WERI-Rb-1 (cell line): ENCODE measurements at regions not wholly inside any gene's neighbourhood (a gene's known extent, or its start where the extent isn't known, plus 50 kb on each side); places are given as distances from the start of the nearest gene placed in this dataset.

Experiments
- DNase-seq: peaks from one replicate; pipeline ENCODE4 v3.0.0-alpha.2; 2020
- H3K27ac ChIP-seq: fragments of 250-450 bp; sonication (Bioruptor Pico); 2 replicates; pipeline ENCODE4 v1.5.1; 2020; ENCODE audit warnings: mild to moderate bottlenecking, moderate library complexity
- H3K27me3 ChIP-seq: fragments of 250-450 bp; sonication (Bioruptor Pico); 2 replicates; pipeline ENCODE4 v1.5.1; 2021; ENCODE audit warnings: mild to moderate bottlenecking, low read depth, moderate library complexity; ENCODE audit not compliant: insufficient read depth, severe bottlenecking
- H3K36me3 ChIP-seq: fragments of 250-450 bp; sonication (Bioruptor Pico); 2 replicates; pipeline ENCODE4 v1.5.1; 2020; ENCODE audit warnings: mild to moderate bottlenecking, moderate library complexity
- H3K4me3 ChIP-seq: 2 replicates; pipeline ENCODE4 v1.5.1; 2011; ENCODE audit warnings: low read depth, mild to moderate bottlenecking, control low read depth, low read length
- H3K9me3 ChIP-seq: fragments of 250-450 bp; sonication (Bioruptor Pico); 2 replicates; pipeline ENCODE4 v1.5.1; 2021; ENCODE audit warnings: mild to moderate bottlenecking, moderate library complexity; ENCODE audit not compliant: severe bottlenecking
- TF ChIP-seq, protein P1 (sequence below): IDR thresholded peaks from 2 replicates; pipeline ENCODE4 v1.5.1; 2011; ENCODE audit warnings: low read depth, mild to moderate bottlenecking, control low read depth, inconsistent platforms, low read length

DNA sequence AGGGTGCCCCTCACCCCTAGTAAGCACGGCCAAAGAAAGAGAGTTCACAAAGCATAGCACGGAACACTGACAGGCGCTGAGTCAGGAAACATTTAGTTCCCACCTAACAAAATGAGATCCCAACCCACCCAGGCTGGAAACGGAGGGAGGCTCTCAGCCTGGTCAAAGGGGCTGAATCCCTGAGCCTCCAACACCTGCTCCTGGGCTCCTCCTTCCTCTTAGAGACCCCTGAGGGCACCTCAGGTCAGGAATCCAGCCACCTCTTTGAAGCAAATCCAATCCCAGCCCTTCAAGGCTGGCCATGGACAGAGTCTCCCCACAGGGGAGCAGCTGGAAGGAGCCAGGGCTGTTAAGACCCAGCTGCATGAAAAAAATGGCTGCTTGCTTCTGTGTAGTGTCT is 154.4 kb upstream of the HES1 start:
- no peak overlapping the region for H3K4me3 ChIP-seq
- H3K27me3 ChIP-seq: no peaks in the 10 kb centered on the region
- H3K36me3 ChIP-seq: no peaks in the 10 kb centered on the region
- H3K27ac ChIP-seq: no peak overlapping the region
- no peaks in the 10 kb centered on the region for H3K9me3 ChIP-seq
- TF ChIP-seq, protein P1, sequence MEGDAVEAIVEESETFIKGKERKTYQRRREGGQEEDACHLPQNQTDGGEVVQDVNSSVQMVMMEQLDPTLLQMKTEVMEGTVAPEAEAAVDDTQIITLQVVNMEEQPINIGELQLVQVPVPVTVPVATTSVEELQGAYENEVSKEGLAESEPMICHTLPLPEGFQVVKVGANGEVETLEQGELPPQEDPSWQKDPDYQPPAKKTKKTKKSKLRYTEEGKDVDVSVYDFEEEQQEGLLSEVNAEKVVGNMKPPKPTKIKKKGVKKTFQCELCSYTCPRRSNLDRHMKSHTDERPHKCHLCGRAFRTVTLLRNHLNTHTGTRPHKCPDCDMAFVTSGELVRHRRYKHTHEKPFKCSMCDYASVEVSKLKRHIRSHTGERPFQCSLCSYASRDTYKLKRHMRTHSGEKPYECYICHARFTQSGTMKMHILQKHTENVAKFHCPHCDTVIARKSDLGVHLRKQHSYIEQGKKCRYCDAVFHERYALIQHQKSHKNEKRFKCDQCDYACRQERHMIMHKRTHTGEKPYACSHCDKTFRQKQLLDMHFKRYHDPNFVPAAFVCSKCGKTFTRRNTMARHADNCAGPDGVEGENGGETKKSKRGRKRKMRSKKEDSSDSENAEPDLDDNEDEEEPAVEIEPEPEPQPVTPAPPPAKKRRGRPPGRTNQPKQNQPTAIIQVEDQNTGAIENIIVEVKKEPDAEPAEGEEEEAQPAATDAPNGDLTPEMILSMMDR: no peak
- no peak for DNase-seq

DNA sequence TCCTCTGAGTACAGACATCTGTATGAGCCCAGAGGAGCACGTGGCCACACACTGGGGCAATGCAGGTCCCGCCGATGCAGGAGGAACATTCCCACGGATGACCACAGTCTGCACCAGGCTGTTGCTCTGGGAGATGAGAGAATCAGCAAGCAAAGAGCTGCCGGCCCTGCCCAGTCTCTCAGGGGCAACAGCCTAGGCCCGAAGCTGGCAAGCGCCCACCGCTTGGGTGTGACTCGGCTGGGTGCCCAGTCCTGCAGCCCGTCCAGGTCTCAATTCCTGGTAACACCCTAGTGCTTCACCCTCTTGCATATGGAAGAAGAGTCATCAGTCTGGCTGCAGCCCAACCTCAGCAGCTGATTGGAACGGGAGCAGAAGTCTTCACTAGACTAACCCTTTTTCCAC is 153.7 kb upstream of the HES1 start:
- H3K4me3 ChIP-seq: no peak overlapping the region
- TF ChIP-seq, protein P1: no peak
- H3K27ac ChIP-seq: no peak overlapping the region
- no peaks in the 10 kb centered on the region for H3K9me3 ChIP-seq
- DNase-seq: no peak
- no peaks in the 10 kb centered on the region for H3K27me3 ChIP-seq
- no peaks in the 10 kb centered on the region for H3K36me3 ChIP-seq

GRCh38 chr3:193983846-193984818 is 151.8 kb upstream of the HES1 start:
- DNase-seq: no peak
- no peak overlapping the region for H3K4me3 ChIP-seq
- TF ChIP-seq, protein P1: no peak
- no peaks in the 10 kb centered on the region for H3K36me3 ChIP-seq
- H3K27ac ChIP-seq: no peak overlapping the region
- H3K27me3 ChIP-seq: no peaks in the 10 kb centered on the region
- H3K9me3 ChIP-seq: no peaks in the 10 kb centered on the region

DNA sequence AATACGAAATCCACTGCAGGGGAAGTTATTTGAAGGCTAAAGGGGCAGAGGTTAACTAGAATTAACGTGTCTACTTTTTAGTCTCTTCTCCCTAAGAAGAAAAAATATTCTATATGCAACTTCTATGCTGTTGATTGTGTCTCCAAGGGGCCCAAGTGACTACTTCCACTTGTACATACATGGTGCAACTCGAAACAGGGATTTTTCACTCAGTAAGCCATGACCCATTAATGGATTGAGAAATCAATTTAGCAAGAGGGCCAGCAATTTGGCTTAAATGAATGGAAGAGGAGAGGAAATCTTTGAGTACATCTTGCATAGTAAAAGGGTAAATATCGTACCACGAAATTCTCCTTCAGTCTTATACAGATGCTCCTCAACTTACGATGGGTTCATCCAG is 151.1 kb upstream of the HES1 start:
- Histone ChIP-seq H3K27me3 (no peaks in the 10 kb centered on the region), H3K9me3 (no peaks in the 10 kb centered on the region), H3K27ac (no peak overlapping the region), H3K36me3 (no peaks in the 10 kb centered on the region), H3K4me3 (no peak overlapping the region)
- no peak for DNase-seq
- TF ChIP-seq, protein P1: no peak

GRCh38 chr3:193987186-193987585 is 148.8 kb upstream of the HES1 start:
- no peak for DNase-seq
- Histone ChIP-seq H3K27me3 (no peaks in the 10 kb centered on the region), H3K36me3 (no peaks in the 10 kb centered on the region), H3K4me3 (no peak overlapping the region), H3K27ac (no peak overlapping the region), H3K9me3 (no peaks in the 10 kb centered on the region)
- TF ChIP-seq, protein P1: no peak

GRCh38 chr3:193989186-193989585 is 146.8 kb upstream of the HES1 start:
- H3K36me3 ChIP-seq: no peaks in the 10 kb centered on the region
- DNase-seq: no peak
- H3K27ac ChIP-seq: no peak overlapping the region
- TF ChIP-seq, protein P1: no peak
- no peaks in the 10 kb centered on the region for H3K9me3 ChIP-seq
- no peaks in the 10 kb centered on the region for H3K27me3 ChIP-seq
- no peak overlapping the region for H3K4me3 ChIP-seq
